ENCODE measurements at regions not wholly inside any gene's neighbourhood (a gene's known extent, or its start where the extent isn't known, plus 50 kb on each side); places are given as distances from the start of the nearest gene placed in this dataset.

- Histone ChIP-seq H3K27ac (ENCODE audit: low read length) (no peak overlapping the region), H3K36me3 (replicated peaks; ENCODE audit: low read depth, low read length) (no peaks in the 10 kb centered on the region), H3K79me2 (ENCODE audit: low read length) (no peaks in the 10 kb centered on the region), H3K4me1 (ENCODE audit: low read length) (peaks cover 16% of the 10 kb centered on the region), H4K20me1 (ENCODE audit: insufficient read depth, low read length) (no peaks in the 10 kb centered on the region), H3K4me3 (ENCODE audit: low read length) (no peak overlapping the region), H3K4me2 (ENCODE audit: low read length) (no peak overlapping the region), H3K9me3 (ENCODE audit: insufficient read depth, low read length) (no peaks in the 10 kb centered on the region), H3K9ac (ENCODE audit: low read length) (no peak overlapping the region), H2AFZ (ENCODE audit: low read depth, low read length) (no peak overlapping the region), H3K27me3 (ENCODE audit: low read depth, low read length) (no peaks in the 10 kb centered on the region)
- TF ChIP-seq EZH2phosphoT487 (IDR thresholded peaks at IDR 0.05; ENCODE audit: low read depth): no peak
- TF ChIP-seq CTCF (IDR thresholded peaks at IDR 0.05; ENCODE audit: low read depth, low read length): no peak
Measured at GRCh38 chr6:15990179-15990578, 138.7 kb upstream of the MYLIP start.

GRCh38 chr6:15989397-15989796 lies 139.5 kb upstream of the MYLIP start:
- Histone ChIP-seq H4K20me1 (ENCODE audit: insufficient read depth, low read length) (no peaks in the 10 kb centered on the region), H3K36me3 (replicated peaks; ENCODE audit: low read depth, low read length) (no peaks in the 10 kb centered on the region), H3K4me3 (ENCODE audit: low read length) (no peak overlapping the region), H3K27ac (ENCODE audit: low read length) (no peak overlapping the region), H3K9ac (ENCODE audit: low read length) (no peak overlapping the region), H3K9me3 (ENCODE audit: insufficient read depth, low read length) (no peaks in the 10 kb centered on the region), H3K4me2 (ENCODE audit: low read length) (peak overlapping the region; percentile 22; the same call in 1 of the 2 replicates), H3K79me2 (ENCODE audit: low read length) (no peaks in the 10 kb centered on the region), H3K27me3 (ENCODE audit: low read depth, low read length) (no peaks in the 10 kb centered on the region), H2AFZ (ENCODE audit: low read depth, low read length) (no peak overlapping the region), H3K4me1 (ENCODE audit: low read length) (peaks cover 16% of the 10 kb centered on the region)
- TF ChIP-seq CTCF (IDR thresholded peaks at IDR 0.05; ENCODE audit: low read depth, low read length): no peak
- TF ChIP-seq EZH2phosphoT487 (IDR thresholded peaks at IDR 0.05; ENCODE audit: low read depth): no peak

- Histone ChIP-seq H2AFZ (ENCODE audit: low read depth, low read length) (no peak overlapping the region), H3K79me2 (ENCODE audit: low read length) (no peaks in the 10 kb centered on the region)
Measured at GRCh38 chr6:15987569-15987968, 141.3 kb upstream of the MYLIP start.

GRCh38 chr6:15986027-15986629 lies 142.8 kb upstream of the MYLIP start:
- Histone ChIP-seq H3K4me3 (ENCODE audit: low read length) (no peak overlapping the region), H3K27me3 (ENCODE audit: low read depth, low read length) (no peaks in the 10 kb centered on the region), H3K79me2 (ENCODE audit: low read length) (no peaks in the 10 kb centered on the region), H3K9ac (ENCODE audit: low read length) (no peak overlapping the region), H3K27ac (ENCODE audit: low read length) (no peak overlapping the region), H3K36me3 (replicated peaks; ENCODE audit: low read depth, low read length) (no peaks in the 10 kb centered on the region), H3K4me1 (ENCODE audit: low read length) (peaks cover 16% of the 10 kb centered on the region), H4K20me1 (ENCODE audit: insufficient read depth, low read length) (no peaks in the 10 kb centered on the region), H2AFZ (ENCODE audit: low read depth, low read length) (no peak overlapping the region), H3K4me2 (ENCODE audit: low read length) (no peak overlapping the region), H3K9me3 (ENCODE audit: insufficient read depth, low read length) (no peaks in the 10 kb centered on the region)
- TF ChIP-seq EZH2phosphoT487 (IDR thresholded peaks at IDR 0.05; ENCODE audit: low read depth): no peak
- no peak for TF ChIP-seq CTCF (IDR thresholded peaks at IDR 0.05; ENCODE audit: low read depth, low read length)

More at GRCh38 chr6:15987569-15987968, 141.3 kb upstream of the MYLIP start:
- H3K4me3 ChIP-seq (ENCODE audit: low read length): no peak overlapping the region
- no peaks in the 10 kb centered on the region for H3K9me3 ChIP-seq (ENCODE audit: insufficient read depth, low read length)
- no peaks in the 10 kb centered on the region for H3K27me3 ChIP-seq (ENCODE audit: low read depth, low read length)
- H3K36me3 ChIP-seq (replicated peaks; ENCODE audit: low read depth, low read length): no peaks in the 10 kb centered on the region
- H3K4me1 ChIP-seq (ENCODE audit: low read length): peaks cover 16% of the 10 kb centered on the region
- no peak overlapping the region for H3K4me2 ChIP-seq (ENCODE audit: low read length)
- no peak overlapping the region for H3K9ac ChIP-seq (ENCODE audit: low read length)
- TF ChIP-seq CTCF (IDR thresholded peaks at IDR 0.05; ENCODE audit: low read depth, low read length): no peak
- TF ChIP-seq EZH2phosphoT487 (IDR thresholded peaks at IDR 0.05; ENCODE audit: low read depth): no peak
- no peak overlapping the region for H3K27ac ChIP-seq (ENCODE audit: low read length)
- H4K20me1 ChIP-seq (ENCODE audit: insufficient read depth, low read length): no peaks in the 10 kb centered on the region
